Neural cell (in vitro differentiated cells): ENCODE measurements at regions not wholly inside any gene's neighbourhood (a gene's known extent, or its start where the extent isn't known, plus 50 kb on each side); places are given as distances from the start of the nearest gene placed in this dataset.

Experiments used
- CTCF ChIP-seq: fragments of 450-650 bp; IDR thresholded peaks from 2 replicates; pipeline ENCODE4 v1.5.1; 2014; ENCODE audit warnings: antibody characterized with exemption, mild to moderate bottlenecking, moderate library complexity; ENCODE audit not compliant: poor library complexity, severe bottlenecking
- EZH2 ChIP-seq: fragments of 200-600, 300-800 bp; shearing (Covaris generic), sonication (generic); IDR thresholded peaks from 2 replicates; pipeline ENCODE4 v1.6.1; 2014; ENCODE audit warnings: antibody characterized with exemption, low read length, borderline replicate concordance, mild to moderate bottlenecking; ENCODE audit not compliant: insufficient read depth, poor library complexity, severe bottlenecking
- RAD21 ChIP-seq: fragments of 450-650 bp; conservative IDR thresholded peaks from 2 replicates; pipeline ENCODE4 v1.6.1; 2014; ENCODE audit warnings: antibody characterized with exemption, mild to moderate bottlenecking, moderate library complexity

GRCh38 chr2:175804122-175804521 lies 197.9 kb downstream of the LNPK start:
- TF ChIP-seq EZH2 (no peak), CTCF (no peak), RAD21 (no peak)
